Neural cell (in vitro differentiated cells): ENCODE measurements at regions not wholly inside any gene's neighbourhood (a gene's known extent, or its start where the extent isn't known, plus 50 kb on each side); places are given as distances from the start of the nearest gene placed in this dataset.

Source experiments
- H2AFZ ChIP-seq: fragments of 200-600, 300-800 bp; sonication (generic), shearing (Covaris generic); 2 replicates; pipeline ENCODE4 v1.6.0; 2014; ENCODE audit warnings: low read depth, mild to moderate bottlenecking, antibody characterized with exemption, low read length, moderate library complexity
- H3F3A ChIP-seq: fragments of 200-600 bp; shearing (Covaris generic); 2 replicates; pipeline ENCODE4 v1.6.1; 2016; ENCODE audit warnings: mild to moderate bottlenecking, moderate library complexity, mixed read lengths, antibody characterized with exemption, low read length; ENCODE audit not compliant: insufficient read depth, poor library complexity, severe bottlenecking
- H3K27ac ChIP-seq: fragments of 200-600, 300-800 bp; sonication (generic), shearing (Covaris generic); 2 replicates; pipeline ENCODE4 v1.5.1; 2014; ENCODE audit warnings: mild to moderate bottlenecking, low read length, moderate library complexity
- H3K27me3 ChIP-seq: fragments of 300-800, 200-600 bp; sonication (generic), shearing (Covaris generic); 2 replicates; pipeline ENCODE4 v1.6.0; 2014; ENCODE audit warnings: mild to moderate bottlenecking, low read depth, low read length, moderate library complexity; ENCODE audit not compliant: insufficient read depth
- H3K36me3 ChIP-seq: fragments of 300-800, 200-600 bp; sonication (generic), shearing (Covaris generic); 2 replicates; pipeline ENCODE4 v1.5.1; 2014; ENCODE audit warnings: mild to moderate bottlenecking, antibody characterized with exemption, low read length, moderate library complexity; ENCODE audit not compliant: insufficient read depth
- H3K4me2 ChIP-seq: fragments of 300-800, 200-600 bp; sonication (generic), shearing (Covaris generic); 2 replicates; pipeline ENCODE4 v1.6.0; 2014; ENCODE audit warnings: mild to moderate bottlenecking, low read length
- H3K4me3 ChIP-seq: fragments of 300-800, 200-600 bp; sonication (generic), shearing (Covaris generic); 2 replicates; pipeline ENCODE4 v1.5.1; 2014; ENCODE audit warnings: mild to moderate bottlenecking, low read length, moderate library complexity
- H3K79me2 ChIP-seq: fragments of 200-600 bp; shearing (Covaris generic); replicated peaks from 2 replicates; pipeline ENCODE4 v1.6.0; 2014; ENCODE audit warnings: mild to moderate bottlenecking, low read length, moderate library complexity; ENCODE audit not compliant: insufficient read depth
- H3K9ac ChIP-seq: fragments of 300-800, 200-600 bp; sonication (generic), shearing (Covaris generic); 2 replicates; pipeline ENCODE4 v1.6.1; 2016; ENCODE audit warnings: mild to moderate bottlenecking, low read length, mixed read lengths
- H3K9me2 ChIP-seq: fragments of 200-600 bp; shearing (Covaris generic); 2 replicates; pipeline ENCODE4 v1.6.1; 2016; ENCODE audit warnings: mild to moderate bottlenecking, low read length, mixed read lengths; ENCODE audit not compliant: insufficient read depth
- H3K9me3 ChIP-seq: fragments of 200-600, 300-800 bp; sonication (generic), shearing (Covaris generic); 2 replicates; pipeline ENCODE4 v1.6.1; 2016; ENCODE audit warnings: mild to moderate bottlenecking, mixed run types, low read length, moderate library complexity, mixed read lengths
- H4K20me1 ChIP-seq: fragments of 200-600 bp; shearing (Covaris generic); 2 replicates; pipeline ENCODE4 v1.6.1; 2016; ENCODE audit warnings: mild to moderate bottlenecking, mixed run types; ENCODE audit not compliant: insufficient read depth
- EP300 ChIP-seq: fragments of 450-650 bp; conservative IDR thresholded peaks from 2 replicates; pipeline ENCODE4 v1.6.1; 2014; ENCODE audit warnings: antibody characterized with exemption, mild to moderate bottlenecking, moderate library complexity; ENCODE audit not compliant: poor library complexity, severe bottlenecking
- EZH2 ChIP-seq: fragments of 200-600, 300-800 bp; shearing (Covaris generic), sonication (generic); IDR thresholded peaks from 2 replicates; pipeline ENCODE4 v1.6.1; 2014; ENCODE audit warnings: antibody characterized with exemption, low read length, borderline replicate concordance, mild to moderate bottlenecking; ENCODE audit not compliant: insufficient read depth, poor library complexity, severe bottlenecking
- MXI1 ChIP-seq: fragments of 450-650 bp; conservative IDR thresholded peaks from 2 replicates; pipeline ENCODE4 v1.6.1; 2014; ENCODE audit warnings: antibody characterized with exemption, mild to moderate bottlenecking; ENCODE audit not compliant: poor library complexity, severe bottlenecking
- POLR2AphosphoS5 ChIP-seq: IDR thresholded peaks from 2 replicates; pipeline ENCODE4 v1.6.1; 2012
- RAD21 ChIP-seq: fragments of 450-650 bp; conservative IDR thresholded peaks from 2 replicates; pipeline ENCODE4 v1.6.1; 2014; ENCODE audit warnings: antibody characterized with exemption, mild to moderate bottlenecking, moderate library complexity
- REST ChIP-seq: IDR thresholded peaks from 2 replicates; pipeline ENCODE4 v1.6.1; 2012; ENCODE audit warnings: borderline replicate concordance
- SMC3 ChIP-seq: fragments of 450-650 bp; conservative IDR thresholded peaks from 2 replicates; pipeline ENCODE4 v1.6.1; 2014; ENCODE audit warnings: antibody characterized with exemption, mild to moderate bottlenecking, moderate library complexity; ENCODE audit not compliant: poor library complexity
- TAF1 ChIP-seq: IDR thresholded peaks from 2 replicates; pipeline ENCODE4 v1.6.1; 2012; ENCODE audit warnings: low read depth
- TF ChIP-seq, protein P1 (sequence below): fragments of 450-650 bp; IDR thresholded peaks from 2 replicates; pipeline ENCODE4 v1.5.1; 2014; ENCODE audit warnings: antibody characterized with exemption, mild to moderate bottlenecking, moderate library complexity; ENCODE audit not compliant: poor library complexity, severe bottlenecking

DNA sequence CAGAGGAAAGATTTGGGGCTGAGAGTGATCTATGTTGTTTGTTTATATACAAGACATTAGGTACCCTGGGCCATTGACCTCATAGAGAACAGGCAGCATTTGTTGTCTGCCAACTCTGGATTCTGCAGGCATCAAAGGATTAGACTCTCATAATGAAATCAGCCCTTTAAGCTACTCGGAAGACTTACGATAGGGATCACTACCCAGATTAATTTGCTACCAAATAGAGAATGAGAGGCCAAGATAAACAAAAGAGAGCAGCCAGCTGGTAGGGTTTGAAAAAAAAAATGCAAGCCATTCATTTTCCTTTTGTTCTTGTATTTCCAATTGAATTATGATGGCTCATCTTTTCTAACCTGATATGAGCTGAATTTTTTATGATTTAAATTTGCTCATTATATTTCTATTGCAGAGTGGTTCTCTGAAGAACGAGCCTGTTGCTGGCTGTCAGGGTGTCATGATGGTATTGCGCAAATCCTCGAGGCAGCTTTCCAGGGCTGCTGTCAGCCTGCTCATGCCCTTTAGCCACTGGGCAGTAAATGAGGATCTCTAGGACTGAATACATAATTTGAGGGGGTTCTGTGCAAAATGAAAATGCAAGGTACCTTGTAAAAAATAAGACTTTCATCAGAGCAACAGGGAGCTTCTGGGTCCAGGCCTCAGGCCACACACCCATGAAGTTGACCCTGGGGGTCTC lies 116.4 kb upstream of the KCNJ15 start:
- no peak overlapping the region for H3K4me2 ChIP-seq

GRCh38 chr21:38142224-38142623 lies 114.6 kb upstream of the KCNJ15 start:
- Histone ChIP-seq H3K79me2 (no peaks in the 10 kb centered on the region), H3K27me3 (no peaks in the 10 kb centered on the region), H3K36me3 (no peaks in the 10 kb centered on the region), H3K9me3 (no peaks in the 10 kb centered on the region), H4K20me1 (no peaks in the 10 kb centered on the region), H3F3A (no peaks in the 10 kb centered on the region), H3K4me3 (no peak overlapping the region), H3K9ac (no peak overlapping the region), H3K4me2 (no peak overlapping the region), H2AFZ (no peak overlapping the region), H3K27ac (no peak overlapping the region), H3K9me2 (no peaks in the 10 kb centered on the region)
- no peak for TF ChIP-seq TAF1
- TF ChIP-seq, protein P1, sequence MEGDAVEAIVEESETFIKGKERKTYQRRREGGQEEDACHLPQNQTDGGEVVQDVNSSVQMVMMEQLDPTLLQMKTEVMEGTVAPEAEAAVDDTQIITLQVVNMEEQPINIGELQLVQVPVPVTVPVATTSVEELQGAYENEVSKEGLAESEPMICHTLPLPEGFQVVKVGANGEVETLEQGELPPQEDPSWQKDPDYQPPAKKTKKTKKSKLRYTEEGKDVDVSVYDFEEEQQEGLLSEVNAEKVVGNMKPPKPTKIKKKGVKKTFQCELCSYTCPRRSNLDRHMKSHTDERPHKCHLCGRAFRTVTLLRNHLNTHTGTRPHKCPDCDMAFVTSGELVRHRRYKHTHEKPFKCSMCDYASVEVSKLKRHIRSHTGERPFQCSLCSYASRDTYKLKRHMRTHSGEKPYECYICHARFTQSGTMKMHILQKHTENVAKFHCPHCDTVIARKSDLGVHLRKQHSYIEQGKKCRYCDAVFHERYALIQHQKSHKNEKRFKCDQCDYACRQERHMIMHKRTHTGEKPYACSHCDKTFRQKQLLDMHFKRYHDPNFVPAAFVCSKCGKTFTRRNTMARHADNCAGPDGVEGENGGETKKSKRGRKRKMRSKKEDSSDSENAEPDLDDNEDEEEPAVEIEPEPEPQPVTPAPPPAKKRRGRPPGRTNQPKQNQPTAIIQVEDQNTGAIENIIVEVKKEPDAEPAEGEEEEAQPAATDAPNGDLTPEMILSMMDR: no peak
- no peak for TF ChIP-seq EZH2
- no peak for TF ChIP-seq POLR2AphosphoS5
- no peak for TF ChIP-seq MXI1
- no peak for TF ChIP-seq REST
- no peak for TF ChIP-seq RAD21
- no peak for TF ChIP-seq EP300
- no peak for TF ChIP-seq SMC3

More for the DNA sequence above, 116.4 kb upstream of the KCNJ15 start:
- Histone ChIP-seq H2AFZ (no peak overlapping the region), H4K20me1 (no peaks in the 10 kb centered on the region), H3K27ac (no peak overlapping the region), H3K9me2 (no peaks in the 10 kb centered on the region), H3K9ac (no peak overlapping the region), H3K36me3 (no peaks in the 10 kb centered on the region), H3K9me3 (no peaks in the 10 kb centered on the region), H3K4me3 (no peak overlapping the region), H3F3A (no peaks in the 10 kb centered on the region), H3K79me2 (no peaks in the 10 kb centered on the region), H3K27me3 (no peaks in the 10 kb centered on the region)
- TF ChIP-seq TAF1 (no peak), EZH2 (no peak), SMC3 (no peak), MXI1 (no peak), EP300 (no peak)
- TF ChIP-seq, protein P1: no peak
